GDM1 (cell line): ENCODE measurements at regions not wholly inside any gene's neighbourhood (a gene's known extent, or its start where the extent isn't known, plus 50 kb on each side); places are given as distances from the start of the nearest gene placed in this dataset.

ENCODE experiments used
- DNase-seq: peaks from one replicate; lab custom pipeline; 2025; lab: John Stamatoyannopoulos, UW

DNA sequence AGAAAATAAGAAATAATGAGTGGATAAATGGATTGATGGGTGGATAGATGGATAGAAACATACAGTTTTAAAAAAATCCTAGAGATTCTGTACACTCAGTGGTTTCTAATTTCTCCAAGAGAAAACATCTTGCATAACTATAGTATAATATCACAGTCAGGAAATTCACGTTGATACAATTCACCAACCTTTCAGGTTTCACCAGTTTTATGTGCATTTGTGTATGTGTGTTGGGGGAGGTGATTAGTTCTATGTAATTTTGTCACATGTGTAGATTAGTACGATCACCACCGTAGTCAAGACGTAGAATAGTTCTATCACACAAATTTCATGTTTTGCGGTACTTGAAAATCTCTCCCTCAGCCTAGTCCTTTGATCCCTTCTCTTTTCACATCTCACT, 288.2 kb upstream of the LRATD1 start:
- DNase-seq = no peak

DNA sequence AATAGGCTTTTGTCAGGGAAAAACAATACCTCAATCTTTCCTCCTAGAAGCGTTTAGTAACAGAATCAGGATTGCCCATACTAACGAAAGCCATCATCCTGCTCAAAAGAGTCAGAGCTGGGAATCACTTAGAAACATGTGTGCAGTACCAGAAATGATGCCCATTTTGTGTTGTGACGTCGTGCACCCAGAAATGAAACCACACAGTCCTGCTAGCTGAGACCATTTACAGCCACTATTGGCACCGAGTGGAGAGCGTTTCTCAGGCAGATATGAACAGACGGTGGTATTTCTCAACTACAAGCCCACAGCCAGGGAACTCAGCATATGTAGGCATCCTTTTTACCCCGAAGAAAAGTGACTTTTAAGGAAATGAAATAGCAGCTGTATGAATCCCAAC, 284.3 kb upstream of the LRATD1 start:
- DNase-seq = no peak

DNA sequence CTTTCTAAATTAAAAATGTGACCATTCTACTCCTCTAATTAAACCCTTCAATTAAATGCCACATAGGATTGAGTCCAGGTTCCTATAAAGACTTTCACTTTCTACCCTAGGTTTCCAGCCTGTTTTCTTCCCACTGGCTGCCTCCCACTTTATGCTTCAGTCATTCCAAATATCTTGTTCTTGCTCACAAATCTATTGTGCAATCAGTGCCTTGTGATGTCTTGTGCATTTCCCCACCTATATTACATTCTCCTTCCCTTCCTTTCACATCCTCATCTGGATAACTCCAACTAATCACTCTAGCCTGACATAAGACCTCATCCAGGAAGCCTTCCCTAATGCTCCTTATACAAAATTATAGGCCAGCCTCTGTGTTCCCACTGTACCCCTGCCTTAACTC, 281.7 kb upstream of the LRATD1 start:
- DNase-seq = no peak

DNA sequence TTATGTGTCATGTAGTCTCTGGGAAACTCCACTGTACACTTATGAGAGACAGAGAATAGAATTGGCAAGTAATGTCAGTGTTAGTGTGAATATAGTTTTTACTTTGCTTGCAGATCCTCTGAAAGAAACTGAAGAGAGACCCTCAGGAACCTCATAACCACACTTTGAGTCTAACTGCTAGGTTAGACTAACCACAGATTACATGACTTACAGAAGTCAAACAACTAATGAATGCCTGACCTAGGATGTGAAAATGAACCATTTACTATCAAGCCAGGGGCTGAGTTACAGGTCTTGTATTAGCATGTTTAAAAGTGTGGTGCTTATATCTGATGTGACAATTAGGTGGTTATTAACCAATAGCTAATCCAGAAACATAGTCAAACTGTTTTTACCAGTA, 280.4 kb upstream of the LRATD1 start:
- DNase-seq = no peak

DNA sequence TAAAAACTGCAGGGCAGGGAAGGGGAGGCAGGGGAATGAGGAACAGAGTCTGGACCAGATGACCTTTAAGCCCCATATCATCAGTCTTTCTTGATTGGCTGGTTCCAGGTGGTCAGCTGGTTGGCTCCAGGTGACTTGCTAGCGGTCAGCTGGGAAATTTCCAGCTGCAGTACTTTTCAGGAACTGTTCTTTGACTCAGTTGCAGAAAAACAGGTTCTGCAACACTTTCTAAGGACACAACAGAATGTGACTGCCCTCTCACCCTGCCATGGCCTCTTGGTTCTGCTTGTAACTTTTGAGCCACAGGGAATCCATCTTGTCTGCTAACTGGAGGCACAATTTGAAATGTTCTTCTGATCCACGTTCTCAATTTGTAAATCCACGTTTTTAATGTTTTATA, 278.3 kb upstream of the LRATD1 start:
- no peak for DNase-seq

DNA sequence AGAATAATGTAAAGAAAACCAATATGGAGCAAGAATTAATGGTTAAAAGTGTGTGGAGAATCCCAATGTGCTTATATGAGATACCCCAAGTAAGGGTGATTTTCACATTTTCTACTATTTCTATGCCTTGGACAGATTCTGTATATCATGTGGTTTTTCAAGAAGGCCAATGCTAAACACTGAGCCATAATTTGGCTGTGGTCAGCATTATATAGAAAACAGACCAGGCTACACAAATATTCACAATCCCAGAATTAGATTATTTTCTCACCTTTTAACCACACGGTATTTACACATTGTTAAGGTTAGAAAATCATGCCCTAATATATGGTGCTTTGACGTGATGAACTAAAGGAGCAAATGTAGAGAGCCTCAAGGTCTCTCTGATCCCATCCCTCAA, 277.4 kb upstream of the LRATD1 start:
- no peak for DNase-seq

DNA sequence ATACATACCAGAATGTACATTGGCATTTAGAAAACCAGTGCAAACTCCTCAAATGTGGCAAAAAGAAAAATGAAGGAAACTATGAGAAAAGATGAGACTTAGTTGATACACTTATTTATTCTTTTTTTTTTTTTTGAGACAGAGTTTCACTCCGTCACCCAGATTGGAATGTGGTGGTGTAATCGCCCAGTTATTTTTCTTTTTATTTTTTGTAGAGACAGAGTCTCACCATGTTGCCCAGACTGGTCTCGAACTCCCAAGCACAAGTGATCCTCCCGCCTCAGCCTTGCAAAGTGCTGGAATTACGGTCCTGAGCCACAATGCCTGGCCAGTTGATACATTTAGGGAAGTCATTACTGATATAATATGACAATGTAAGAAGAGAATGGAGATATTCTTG, 274.2 kb upstream of the LRATD1 start:
- no peak for DNase-seq

DNA sequence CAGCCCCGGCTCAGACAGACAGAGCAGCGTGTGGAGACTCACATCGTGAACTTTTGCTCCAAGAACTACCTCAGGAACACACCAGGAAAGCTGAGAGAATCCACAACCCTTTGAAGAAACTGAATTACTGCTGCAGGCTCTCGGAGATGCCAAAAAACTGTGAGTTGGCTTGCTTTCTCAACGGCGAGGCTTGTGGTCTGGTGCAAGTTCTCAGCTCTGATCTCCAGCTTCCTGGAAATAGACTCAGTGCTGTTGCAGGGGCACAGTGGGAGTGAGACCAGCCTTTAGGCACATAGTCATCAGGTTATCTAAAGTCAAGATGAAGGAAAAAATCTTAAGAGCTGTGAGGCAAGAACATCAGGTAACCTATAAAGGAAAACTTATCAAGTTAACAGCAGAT, 273.7 kb upstream of the LRATD1 start:
- DNase-seq = no peak

DNA sequence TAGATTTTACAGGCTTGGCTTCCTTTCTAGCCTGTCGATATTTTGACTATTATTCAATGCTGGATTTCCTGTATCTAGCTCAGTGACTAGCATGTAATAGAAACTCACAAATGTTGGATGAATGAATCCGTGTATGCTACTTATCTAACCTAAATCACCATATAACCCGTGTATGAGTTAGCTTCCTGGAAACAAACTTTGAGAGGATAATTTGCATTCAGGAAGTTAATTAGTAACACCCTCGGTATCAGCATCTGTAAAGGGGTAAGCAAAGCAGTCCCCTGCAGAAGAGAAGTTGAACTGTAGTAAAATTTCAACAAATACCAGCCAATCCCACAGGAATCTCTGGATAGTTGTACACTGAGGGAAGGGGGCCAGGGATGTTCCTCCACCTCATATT, 269.4 kb upstream of the LRATD1 start:
- DNase-seq = no peak

DNA sequence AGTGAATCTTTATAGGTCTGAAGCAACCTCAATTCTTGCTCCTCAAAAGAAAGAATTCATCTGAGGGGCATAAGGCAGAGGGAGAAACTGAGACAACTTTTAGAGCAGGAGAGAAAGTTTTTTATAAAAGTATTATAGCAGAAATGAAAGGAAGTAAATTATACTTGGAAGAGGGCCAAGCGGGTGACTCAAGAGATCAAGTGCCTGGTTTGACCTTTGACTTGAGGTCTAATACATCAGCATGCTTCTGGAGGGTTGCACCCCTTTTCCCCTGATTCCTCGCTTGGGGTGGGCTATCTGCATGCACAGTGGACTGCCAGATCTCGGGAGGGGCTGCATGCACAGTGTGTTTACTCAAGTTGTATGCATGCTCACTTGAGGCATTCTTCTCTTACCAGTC, 268.5 kb upstream of the LRATD1 start:
- no peak for DNase-seq

DNA sequence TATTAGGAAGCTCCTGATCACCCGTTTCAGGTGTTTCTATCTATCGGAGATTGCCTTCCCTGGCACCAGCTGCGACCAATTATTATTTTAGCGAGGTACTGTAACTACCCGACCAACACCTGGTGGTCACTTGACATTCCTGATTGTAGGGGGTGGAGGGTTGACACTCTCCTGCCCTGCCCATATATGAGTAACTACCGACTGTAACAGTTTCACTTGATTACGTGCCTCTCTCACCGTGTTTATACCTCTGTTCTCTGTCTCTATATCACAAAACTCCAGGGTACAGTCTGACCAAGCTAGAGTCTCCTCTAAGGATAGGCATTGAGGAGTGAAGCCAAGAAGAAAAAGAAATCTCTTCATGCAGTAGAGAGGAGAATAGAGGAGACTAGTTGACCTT, 268.0 kb upstream of the LRATD1 start:
- DNase-seq = no peak

DNA sequence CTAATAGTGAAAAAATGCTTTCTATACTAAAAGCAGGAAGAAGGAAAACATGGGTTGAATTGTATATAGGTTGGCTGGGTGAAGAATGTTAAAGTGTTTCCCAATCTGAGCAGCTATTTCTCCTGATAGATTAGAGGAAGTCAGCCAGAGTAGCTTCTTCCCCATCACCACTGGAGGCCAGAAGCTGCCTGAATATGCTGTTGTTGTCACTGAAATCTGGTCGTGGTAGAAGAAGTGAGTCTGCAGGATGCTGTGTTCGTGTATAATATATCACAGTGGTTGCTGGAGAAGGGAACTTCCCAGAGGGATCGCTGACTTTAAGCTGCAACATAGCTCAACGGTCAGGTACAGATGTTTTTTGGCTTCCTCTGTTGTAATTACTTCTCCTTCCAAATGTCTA, 247.5 kb upstream of the LRATD1 start:
- no peak for DNase-seq

DNA sequence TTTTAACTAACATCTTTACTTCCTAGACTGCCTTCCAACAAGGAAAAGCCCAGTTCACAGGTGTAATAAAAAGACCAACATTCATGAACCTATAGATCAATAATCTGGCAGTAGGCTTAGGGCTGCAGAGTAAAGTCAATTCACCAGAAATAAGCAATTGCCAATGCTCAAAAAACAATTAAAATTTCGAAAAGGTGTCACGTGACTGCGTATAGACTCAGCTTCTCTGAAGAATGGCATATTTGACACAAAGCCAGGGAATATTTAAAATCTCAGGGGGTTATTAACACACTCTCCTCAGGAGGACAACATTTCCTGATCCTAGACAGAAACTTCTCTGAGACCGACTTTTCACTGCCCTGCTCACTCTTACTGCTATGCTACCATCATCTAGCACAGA, 245.2 kb upstream of the LRATD1 start:
- no peak for DNase-seq

DNA sequence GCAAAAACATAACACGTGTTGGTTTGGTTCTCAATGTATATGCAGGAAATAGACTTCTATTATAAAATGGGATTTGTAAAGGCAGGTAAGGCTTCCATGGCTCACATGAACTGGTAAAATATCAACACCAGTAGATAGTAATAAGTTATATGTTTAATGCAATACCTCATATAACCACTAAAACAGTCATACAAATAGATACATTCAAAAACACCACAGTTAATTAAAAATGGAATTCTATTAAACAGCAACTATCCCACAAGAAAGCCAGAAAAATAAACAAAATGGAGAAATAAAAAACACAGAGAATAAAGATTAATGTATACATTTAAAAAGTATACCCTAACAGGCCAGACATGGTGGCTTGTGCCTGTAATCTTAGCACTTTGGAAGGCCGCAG, 243.8 kb upstream of the LRATD1 start:
- DNase-seq = no peak

DNA sequence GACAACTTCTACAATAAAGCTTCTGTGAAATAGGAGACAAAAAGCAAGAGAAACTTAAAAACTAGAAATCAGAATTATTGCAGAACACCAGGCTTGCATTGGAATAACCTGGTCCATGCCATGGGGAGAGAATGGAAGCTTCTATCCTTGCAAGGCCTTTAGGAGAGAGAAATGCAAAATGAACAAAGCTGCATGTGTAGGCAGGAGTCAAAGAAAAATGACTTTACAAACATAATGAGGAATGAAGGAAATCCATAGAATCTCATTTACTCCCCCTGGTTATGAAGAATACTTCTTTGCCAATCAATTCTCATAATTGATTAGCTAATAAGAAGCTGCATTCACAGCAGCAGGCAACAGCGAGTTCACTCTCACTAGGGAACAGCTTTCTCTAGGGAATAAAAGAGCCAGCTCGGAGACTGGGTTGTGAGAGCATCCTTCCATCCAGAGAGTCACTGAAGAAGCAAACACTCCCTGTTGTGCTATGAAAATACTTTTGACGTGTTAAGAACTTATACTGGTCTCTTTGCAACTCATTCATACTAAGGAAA, 235.9 kb upstream of the LRATD1 start:
- no peak for DNase-seq

DNA sequence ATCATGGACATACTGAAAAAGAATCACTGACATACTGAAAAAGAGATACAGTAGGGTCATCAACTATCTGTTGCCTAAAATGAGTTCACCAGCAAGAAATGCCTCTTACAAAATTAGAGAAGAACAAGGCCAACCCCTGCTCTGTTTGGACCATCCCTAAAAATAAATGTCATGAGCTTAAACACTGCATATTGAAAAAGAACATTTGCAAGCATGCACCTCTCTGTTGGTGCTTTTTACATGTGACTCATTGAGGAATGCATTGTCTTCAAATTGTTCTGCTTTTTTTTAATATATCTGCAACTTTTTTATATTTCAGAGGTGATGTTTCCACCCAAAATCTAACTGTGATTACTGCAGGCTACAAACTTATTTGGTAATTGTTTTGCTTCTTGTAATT, 233.9 kb upstream of the LRATD1 start:
- DNase-seq = no peak

DNA sequence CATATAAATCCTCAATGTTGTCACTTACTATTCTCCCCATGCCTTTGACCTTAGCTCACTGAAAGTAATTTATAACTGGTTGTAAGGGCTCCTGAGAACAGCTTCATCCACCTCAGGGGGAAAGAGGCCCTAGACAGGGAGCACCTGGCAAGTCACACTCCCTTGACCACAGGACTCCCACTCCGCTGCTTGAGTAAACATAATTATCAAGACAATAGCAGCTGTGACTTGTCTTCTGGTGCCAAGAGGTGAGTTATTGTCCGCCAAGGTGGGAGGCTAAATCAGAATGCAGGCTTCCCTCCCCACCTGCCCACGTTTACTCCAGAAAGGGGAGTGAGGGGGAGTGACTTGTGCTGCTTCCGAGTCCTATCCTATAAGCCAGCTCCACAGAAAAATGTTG, 230.6 kb upstream of the LRATD1 start:
- DNase-seq = no peak

DNA sequence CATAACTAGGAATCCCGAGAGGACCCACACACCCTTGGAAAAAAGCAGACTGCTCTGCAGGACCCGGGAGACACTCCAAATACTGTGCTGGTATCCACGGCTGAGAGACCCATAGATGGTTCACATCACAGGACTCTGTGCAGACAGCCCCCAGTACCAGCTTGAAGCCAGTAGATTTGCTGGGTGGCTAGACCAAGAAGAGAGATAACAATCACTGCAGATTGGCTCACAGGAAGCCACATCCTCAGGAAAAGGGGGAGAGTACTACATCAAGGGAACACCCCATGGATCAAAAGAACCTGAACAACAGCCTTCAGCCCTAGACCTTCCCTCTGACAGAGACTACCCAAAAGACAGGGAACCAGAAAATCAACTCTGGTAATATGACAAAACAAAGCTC, 223.8 kb upstream of the LRATD1 start:
- DNase-seq = no peak

DNA sequence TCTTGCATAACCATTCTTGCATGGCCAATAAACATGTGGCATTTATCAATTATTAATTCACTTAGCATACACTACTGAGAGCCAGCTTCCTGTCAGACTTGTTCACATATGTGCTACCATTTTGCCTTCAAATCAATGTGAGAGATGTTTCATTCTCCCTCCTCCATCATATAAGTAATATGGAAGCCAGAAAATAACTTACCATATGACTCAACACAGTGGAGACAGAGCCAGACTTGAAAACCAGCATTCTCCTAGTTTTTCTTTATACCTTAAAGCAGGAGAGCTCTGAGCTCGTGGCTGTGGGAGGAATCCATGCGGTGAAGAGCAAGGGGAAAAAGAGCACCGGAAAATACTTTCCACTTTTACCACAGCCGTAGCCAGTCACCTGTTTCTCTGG, 215.0 kb upstream of the LRATD1 start:
- no peak for DNase-seq

DNA sequence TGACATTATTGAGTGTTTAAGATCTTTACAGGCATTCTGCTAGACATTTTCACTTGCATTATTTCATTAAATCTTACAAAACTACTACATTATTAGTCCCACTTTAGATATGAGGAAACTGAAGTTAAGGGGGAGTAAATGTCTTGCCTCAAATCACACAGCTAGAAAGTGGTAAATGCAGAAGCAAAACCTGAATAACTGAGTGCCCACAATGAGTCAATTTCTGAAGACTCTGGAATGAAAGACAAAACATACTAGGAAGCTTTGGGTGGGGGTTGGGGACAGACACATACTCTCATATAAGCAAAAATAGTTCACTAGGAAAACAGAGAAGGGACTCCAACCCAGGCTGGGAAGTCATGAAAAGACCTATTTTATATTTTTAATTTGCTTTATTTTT, 214.4 kb upstream of the LRATD1 start:
- DNase-seq = no peak

DNA sequence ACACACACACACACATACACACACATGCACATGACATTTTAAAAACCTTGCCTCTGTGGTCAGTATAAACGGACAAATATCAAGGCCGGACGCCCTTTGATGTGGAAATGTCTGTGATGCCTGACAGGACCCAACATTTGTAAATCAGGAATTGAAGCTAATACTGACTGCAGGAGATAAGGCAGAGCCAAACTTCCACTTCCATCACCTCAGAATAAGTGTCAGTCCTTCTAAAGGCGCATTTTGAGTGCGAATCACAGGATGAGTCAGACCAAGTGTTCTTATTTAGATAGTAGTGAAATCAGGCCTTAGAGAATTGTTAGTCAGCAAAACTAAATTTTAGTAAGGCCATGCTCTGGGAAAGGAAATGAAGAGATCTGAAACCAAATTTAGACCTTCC, 211.7 kb upstream of the LRATD1 start:
- DNase-seq = no peak

DNA sequence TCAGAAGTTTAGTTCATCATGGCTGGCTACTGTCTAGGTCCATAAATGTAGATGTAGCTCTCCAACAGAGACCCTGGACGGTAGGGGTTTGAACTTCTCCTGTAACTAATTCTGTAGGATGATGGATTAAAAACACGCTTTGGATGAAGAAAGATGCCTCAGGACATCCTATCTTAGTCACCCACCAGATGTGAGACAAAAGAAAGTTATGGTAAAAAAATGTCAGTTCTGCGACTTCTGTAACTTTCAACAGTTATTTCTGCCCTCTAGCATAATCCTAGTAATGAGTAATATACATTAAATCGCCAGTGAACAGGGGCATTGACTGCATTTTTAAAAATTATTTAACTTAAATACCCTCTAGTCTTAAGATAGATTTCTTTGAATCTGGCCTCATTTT, 210.1 kb upstream of the LRATD1 start:
- DNase-seq = no peak

DNA sequence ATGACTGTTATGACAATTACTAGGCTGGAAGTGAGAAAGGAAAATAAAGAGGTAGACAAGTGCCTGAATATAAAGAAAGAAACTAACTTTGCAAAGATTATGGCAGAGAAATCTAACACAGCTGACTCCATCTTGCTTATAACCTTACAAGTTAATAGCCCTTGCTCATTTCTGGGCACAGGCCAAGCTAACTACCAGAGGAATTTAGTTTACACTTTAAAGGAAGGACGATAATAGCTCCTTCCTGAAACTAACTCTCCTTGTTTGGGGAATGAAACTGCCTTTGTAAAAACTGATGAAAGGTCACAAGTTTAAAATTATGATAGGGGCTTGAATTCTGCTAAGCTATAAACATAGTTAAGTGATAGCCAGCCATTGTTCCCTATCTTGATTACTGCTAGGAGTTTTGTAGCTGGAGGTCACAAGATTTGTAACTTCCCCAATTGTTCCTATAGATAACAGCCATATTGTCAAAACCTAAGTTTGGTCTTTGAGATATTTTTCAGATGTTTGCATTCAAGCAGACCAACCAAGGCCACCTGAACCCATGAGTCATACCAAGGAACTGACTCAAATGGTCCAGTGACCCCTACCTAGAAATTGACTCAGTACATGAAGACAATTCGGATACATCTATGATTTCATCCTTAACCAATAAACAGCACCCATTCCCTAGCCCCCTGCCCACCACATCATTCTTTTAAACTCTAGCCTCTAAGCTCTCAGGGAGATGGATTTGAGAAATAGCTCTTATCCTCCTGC, 209.2 kb upstream of the LRATD1 start:
- no peak for DNase-seq
